GM12864 (cell line): ENCODE measurements at regions not wholly inside any gene's neighbourhood (a gene's known extent, or its start where the extent isn't known, plus 50 kb on each side); places are given as distances from the start of the nearest gene placed in this dataset.

Source experiments
- DNase-seq: peaks from one replicate; pipeline ENCODE4 v3.0.0-alpha.2; 2011; ENCODE audit warnings: low read depth
- H3K4me3 ChIP-seq: 2 replicates; pipeline ENCODE4 v1.5.1; 2011; ENCODE audit warnings: mild to moderate bottlenecking, low read depth, low read length, control low read depth
- CTCF ChIP-seq: IDR thresholded peaks from 2 replicates; pipeline ENCODE4 v1.5.1; 2011; ENCODE audit warnings: low read depth, mild to moderate bottlenecking, moderate library complexity, low read length, control low read depth, inconsistent platforms; ENCODE audit errors: missing control alignments

GRCh38 chr10:76647301-76647700 is 990.3 kb downstream of the KCNMA1 start:
- no peak for TF ChIP-seq CTCF
- DNase-seq, result no peak
- no peak overlapping the region for H3K4me3 ChIP-seq

- no peak overlapping the region for H3K4me3 ChIP-seq
- DNase-seq, result no peak
- TF ChIP-seq CTCF, result no peak
Observed at GRCh38 chr10:76645341-76645740, 992.3 kb downstream of the KCNMA1 start.

- TF ChIP-seq CTCF, result no peak
- H3K4me3 ChIP-seq, result no peak overlapping the region
- no peak for DNase-seq
Observed at GRCh38 chr10:76644476-76644875, 993.1 kb downstream of the KCNMA1 start.

- TF ChIP-seq CTCF, result no peak
- DNase-seq, result no peak
- H3K4me3 ChIP-seq, result no peak overlapping the region
Observed at GRCh38 chr10:76643511-76643911, 994.1 kb downstream of the KCNMA1 start.

GRCh38 chr10:76642358-76642757 is 995.2 kb downstream of the KCNMA1 start:
- no peak for TF ChIP-seq CTCF
- no peak overlapping the region for H3K4me3 ChIP-seq
- no peak for DNase-seq

- H3K4me3 ChIP-seq, result no peak overlapping the region
- DNase-seq, result no peak
- TF ChIP-seq CTCF, result no peak
Observed at GRCh38 chr10:76641215-76641614, 996.4 kb downstream of the KCNMA1 start.

- no peak for TF ChIP-seq CTCF
- no peak for DNase-seq
- H3K4me3 ChIP-seq, result no peak overlapping the region
Observed at GRCh38 chr10:76640806-76641205, 996.8 kb downstream of the KCNMA1 start.
